ENCODE measurements at regions not wholly inside any gene's neighbourhood (a gene's known extent, or its start where the extent isn't known, plus 50 kb on each side); places are given as distances from the start of the nearest gene placed in this dataset.

GRCh38 chr4:147318586-147318985 is 162.3 kb upstream of the EDNRA start:
- Histone ChIP-seq H3K4me1 (no peaks in the 10 kb centered on the region), H3K4me3 (no peak overlapping the region), H3K36me3 (no peaks in the 10 kb centered on the region), H3K9me3 (no peaks in the 10 kb centered on the region), H3K27ac (no peak overlapping the region), H3K27me3 (no peaks in the 10 kb centered on the region)
- DNase-seq: no peak
- in situ Hi-C loops (cut with MboI; ENCODE audit: low pct_ligation_motif_present in 1 of 4, low pct_unique_long_range_greater_than_20kb in 1 of 4, low sequenced_read_pairs in 3 of 4): no loop called here
- TF ChIP-seq POLR2AphosphoS5 (IDR thresholded peaks at IDR 0.05): no peak
- TF ChIP-seq EP300 (IDR thresholded peaks at IDR 0.05; ENCODE audit: low read depth): no peak
- no peak for TF ChIP-seq CTCF (IDR thresholded peaks at IDR 0.05)
- no peak for TF ChIP-seq POLR2A (IDR thresholded peaks at IDR 0.05)
- intact Hi-C loops (cut with DNase I; ENCODE audit: low total_unique reads): no loop called here
- WGBS, 2 donors (ENCODE audit: low coverage in 1 of 2): 51 to 62% methylated on average over 1 to 3 of the region's 3 CpGs

- in situ Hi-C loops (cut with MboI; ENCODE audit: low pct_ligation_motif_present in 1 of 4, low pct_unique_long_range_greater_than_20kb in 1 of 4, low sequenced_read_pairs in 3 of 4): no loop called here
- H3K9me3 ChIP-seq: no peaks in the 10 kb centered on the region
- peaks cover 0 to 8% (median 1%) of the 10 kb centered on the region in 4 donors for H3K4me1 ChIP-seq
- H3K36me3 ChIP-seq: no peaks in the 10 kb centered on the region
- WGBS, 2 donors (ENCODE audit: low coverage in 1 of 2): 82 to 88% methylated on average over 3 of the region's 3 CpGs
- H3K27me3 ChIP-seq: no peaks in the 10 kb centered on the region
- no peak overlapping the region for H3K27ac ChIP-seq
- intact Hi-C loops (cut with DNase I; ENCODE audit: low total_unique reads): no loop called here
- no peak overlapping the region for H3K4me3 ChIP-seq
- no peak for DNase-seq
- TF ChIP-seq POLR2AphosphoS5 (IDR thresholded peaks at IDR 0.05) (no peak), POLR2A (IDR thresholded peaks at IDR 0.05) (no peak), CTCF (IDR thresholded peaks at IDR 0.05) (no peak), EP300 (IDR thresholded peaks at IDR 0.05; ENCODE audit: low read depth) (no peak)
Measured at GRCh38 chr4:147325571-147325981, 155.3 kb upstream of the EDNRA start.

- Histone ChIP-seq H3K4me3 (no peak overlapping the region), H3K27me3 (no peaks in the 10 kb centered on the region), H3K9me3 (no peaks in the 10 kb centered on the region), H3K36me3 (no peaks in the 10 kb centered on the region), H3K4me1 (peaks cover 0 to 8% (median 1%) of the 10 kb centered on the region in 4 donors), H3K27ac (no peak overlapping the region)
- in situ Hi-C loops (cut with MboI; ENCODE audit: low pct_ligation_motif_present in 1 of 4, low pct_unique_long_range_greater_than_20kb in 1 of 4, low sequenced_read_pairs in 3 of 4): no loop called here
- no peak for TF ChIP-seq POLR2AphosphoS5 (IDR thresholded peaks at IDR 0.05)
- TF ChIP-seq CTCF (IDR thresholded peaks at IDR 0.05): no peak
- no peak for TF ChIP-seq POLR2A (IDR thresholded peaks at IDR 0.05)
- no peak for TF ChIP-seq EP300 (IDR thresholded peaks at IDR 0.05; ENCODE audit: low read depth)
- intact Hi-C loops (cut with DNase I; ENCODE audit: low total_unique reads): no loop called here
- DNase-seq: no peak
Measured at GRCh38 chr4:147326591-147326990, 154.3 kb upstream of the EDNRA start.

GRCh38 chr4:147327322-147327721 is 153.6 kb upstream of the EDNRA start:
- Histone ChIP-seq H3K4me3 (no peak overlapping the region), H3K27me3 (no peaks in the 10 kb centered on the region), H3K9me3 (no peaks in the 10 kb centered on the region), H3K4me1 (peaks cover 0 to 8% (median 1%) of the 10 kb centered on the region in 4 donors), H3K36me3 (no peaks in the 10 kb centered on the region), H3K27ac (peak overlapping the region in 1 of 4 donors; percentile 23)
- in situ Hi-C loops (cut with MboI; ENCODE audit: low pct_ligation_motif_present in 1 of 4, low pct_unique_long_range_greater_than_20kb in 1 of 4, low sequenced_read_pairs in 3 of 4) (no loop called here), intact Hi-C loops (cut with DNase I; ENCODE audit: low total_unique reads) (no loop called here)
- DNase-seq: no peak
- 77 to 92% methylated on average over 2 of the region's 2 CpGs for WGBS, 2 donors (ENCODE audit: low coverage in 1 of 2)
- TF ChIP-seq POLR2AphosphoS5 (IDR thresholded peaks at IDR 0.05) (no peak), EP300 (IDR thresholded peaks at IDR 0.05; ENCODE audit: low read depth) (no peak), CTCF (IDR thresholded peaks at IDR 0.05) (no peak), POLR2A (IDR thresholded peaks at IDR 0.05) (no peak)
